ENCODE measurements at regions not wholly inside any gene's neighbourhood (a gene's known extent, or its start where the extent isn't known, plus 50 kb on each side); places are given as distances from the start of the nearest gene placed in this dataset.

- Histone ChIP-seq H3K9me3 (no peaks in the 10 kb centered on the region), H3K36me3 (no peaks in the 10 kb centered on the region), H3K4me1 (peaks cover 0 to 17% (median 5%) of the 10 kb centered on the region in 4 donors), H3K27ac (no peak overlapping the region), H3K4me3 (no peak overlapping the region), H3K27me3 (no peaks in the 10 kb centered on the region)
- WGBS, 5 donors: 87 to 94% (median 93%) methylated on average over 13 of the region's 13 CpGs
- TF ChIP-seq EP300 (IDR thresholded peaks at IDR 0.05) (no peak), POLR2AphosphoS5 (IDR thresholded peaks at IDR 0.05) (no peak), POLR2A (IDR thresholded peaks at IDR 0.05) (no peak), CTCF (IDR thresholded peaks at IDR 0.05) (no peak)
- intact Hi-C loops (cut with DNase I; ENCODE audit: low total_unique reads): no loop called here
- DNase-seq: no peak
Measured at GRCh38 chr10:3523309-3524050, 261.5 kb downstream of the KLF6 start.

GRCh38 chr10:3516923-3517255, 268.1 kb downstream of the KLF6 start:
- 89 to 95% (median 92%) methylated on average over 15 of the region's 15 CpGs for WGBS, 5 donors
- no peak overlapping the region for H3K27ac ChIP-seq
- intact Hi-C loops (cut with DNase I; ENCODE audit: low total_unique reads): no loop called here

GRCh38 chr10:3516234-3516922, 268.6 kb downstream of the KLF6 start:
- 75 to 84% (median 80%) methylated on average over 14 of the region's 14 CpGs for WGBS, 5 donors
- Histone ChIP-seq H3K4me3 (no peak overlapping the region), H3K27me3 (no peaks in the 10 kb centered on the region), H3K36me3 (no peaks in the 10 kb centered on the region), H3K9me3 (no peaks in the 10 kb centered on the region), H3K27ac (no peak overlapping the region), H3K4me1 (no peaks in the 10 kb centered on the region)
- TF ChIP-seq EP300 (IDR thresholded peaks at IDR 0.05): no peak
- TF ChIP-seq POLR2AphosphoS5 (IDR thresholded peaks at IDR 0.05): no peak
- TF ChIP-seq CTCF (IDR thresholded peaks at IDR 0.05): no peak
- no peak for TF ChIP-seq POLR2A (IDR thresholded peaks at IDR 0.05)
- intact Hi-C loops (cut with DNase I; ENCODE audit: low total_unique reads): no loop called here
- DNase-seq: no peak

More at GRCh38 chr10:3516923-3517255, 268.1 kb downstream of the KLF6 start:
- TF ChIP-seq EP300 (IDR thresholded peaks at IDR 0.05) (no peak), CTCF (IDR thresholded peaks at IDR 0.05) (no peak), POLR2A (IDR thresholded peaks at IDR 0.05) (no peak), POLR2AphosphoS5 (IDR thresholded peaks at IDR 0.05) (no peak)
- H3K4me1 ChIP-seq: no peaks in the 10 kb centered on the region
- H3K9me3 ChIP-seq: no peaks in the 10 kb centered on the region
- H3K27me3 ChIP-seq: no peaks in the 10 kb centered on the region
- DNase-seq: no peak
- H3K4me3 ChIP-seq: no peak overlapping the region
- H3K36me3 ChIP-seq: no peaks in the 10 kb centered on the region

- 60 to 86% (median 68%) methylated on average over 7 of the region's 7 CpGs for WGBS, 5 donors
- TF ChIP-seq POLR2AphosphoS5 (IDR thresholded peaks at IDR 0.05) (no peak), POLR2A (IDR thresholded peaks at IDR 0.05) (no peak)
- H3K36me3 ChIP-seq: no peaks in the 10 kb centered on the region
- H3K9me3 ChIP-seq: no peaks in the 10 kb centered on the region
- no peak overlapping the region for H3K27ac ChIP-seq
- H3K4me3 ChIP-seq: no peak overlapping the region
- no peaks in the 10 kb centered on the region for H3K4me1 ChIP-seq
- DNase-seq: no peak
- intact Hi-C loops (cut with DNase I; ENCODE audit: low total_unique reads): no loop called here
- H3K27me3 ChIP-seq: no peaks in the 10 kb centered on the region
Measured at GRCh38 chr10:3514691-3515090, 270.3 kb downstream of the KLF6 start.

- 75 to 81% (median 79%) methylated on average over 8 of the region's 8 CpGs for WGBS, 5 donors
- intact Hi-C loops (cut with DNase I; ENCODE audit: low total_unique reads): no loop called here
- H3K27me3 ChIP-seq: no peaks in the 10 kb centered on the region
Measured at GRCh38 chr10:3512263-3512662, 272.7 kb downstream of the KLF6 start.

More at GRCh38 chr10:3512263-3512662, 272.7 kb downstream of the KLF6 start:
- no peak overlapping the region for H3K27ac ChIP-seq
- H3K4me3 ChIP-seq: no peak overlapping the region
- no peaks in the 10 kb centered on the region for H3K36me3 ChIP-seq
- TF ChIP-seq POLR2A (IDR thresholded peaks at IDR 0.05) (no peak), POLR2AphosphoS5 (IDR thresholded peaks at IDR 0.05) (no peak), CTCF (IDR thresholded peaks at IDR 0.05) (no peak), EP300 (IDR thresholded peaks at IDR 0.05) (no peak)
- H3K9me3 ChIP-seq: no peaks in the 10 kb centered on the region
- DNase-seq: no peak
- no peaks in the 10 kb centered on the region for H3K4me1 ChIP-seq

Measured in stomach (tissue), 8 donors.